SK-N-SH treated with all-trans-retinoic acid at 6 μM for 48 hours (cell line): ENCODE measurements at regions not wholly inside any gene's neighbourhood (a gene's known extent, or its start where the extent isn't known, plus 50 kb on each side); places are given as distances from the start of the nearest gene placed in this dataset.

Experiments used
- BACH2 ChIP-seq: fragments of 250-450 bp; sonication (Bioruptor Pico); IDR thresholded peaks from 2 replicates; pipeline ENCODE4 v1.9.0; 2021; ENCODE audit warnings: mild to moderate bottlenecking, borderline replicate concordance
- CREB5 ChIP-seq: fragments of 250-450 bp; sonication (Bioruptor Pico); IDR thresholded peaks from 2 replicates; pipeline ENCODE4 v1.5.1; 2020; ENCODE audit warnings: low read depth, mild to moderate bottlenecking, moderate library complexity
- GLIS3 ChIP-seq: fragments of 250-450 bp; sonication (Bioruptor Pico); IDR thresholded peaks from 2 replicates; pipeline ENCODE4 v1.5.0; 2020; ENCODE audit warnings: mild to moderate bottlenecking, moderate library complexity
- PATZ1 ChIP-seq: fragments of 250-450 bp; sonication (Bioruptor Pico); IDR thresholded peaks from 2 replicates; pipeline ENCODE4 v1.8.0; 2020; ENCODE audit warnings: mild to moderate bottlenecking, moderate library complexity, borderline replicate concordance
- PPARA ChIP-seq: fragments of 250-450 bp; sonication (Bioruptor Pico); IDR thresholded peaks from 2 replicates; pipeline ENCODE4 v1.5.0; 2020; ENCODE audit warnings: mild to moderate bottlenecking, borderline replicate concordance
- RARB ChIP-seq: fragments of 250-450 bp; sonication (Bioruptor Pico); IDR thresholded peaks from 2 replicates; pipeline ENCODE4 v1.8.0; 2021; ENCODE audit warnings: mild to moderate bottlenecking, moderate library complexity
- TSHZ2 ChIP-seq: fragments of 250-450 bp; sonication (Bioruptor Pico); IDR thresholded peaks from 2 replicates; pipeline ENCODE4 v1.5.0; 2020; ENCODE audit warnings: mild to moderate bottlenecking, moderate library complexity
- ZC3H10 ChIP-seq: fragments of 250-450 bp; sonication (Bioruptor Pico); IDR thresholded peaks from 2 replicates; pipeline ENCODE4 v1.5.1; 2021; ENCODE audit warnings: mild to moderate bottlenecking, moderate library complexity
- ZFP3 ChIP-seq: fragments of 250-450 bp; sonication (Bioruptor Pico); IDR thresholded peaks from 2 replicates; pipeline ENCODE4 v1.5.0; 2020; ENCODE audit warnings: mild to moderate bottlenecking, moderate library complexity
- ZFP30 ChIP-seq: fragments of 450-650 bp; formaldehyde crosslinking; IDR thresholded peaks from 2 replicates; pipeline ENCODE4 v1.5.0; 2022; ENCODE audit warnings: mild to moderate bottlenecking, moderate library complexity
- TF ChIP-seq, protein P1 (sequence below): fragments of 250-450 bp; sonication (Bioruptor Pico); IDR thresholded peaks from 2 replicates; pipeline ENCODE4 v1.8.0; 2021; ENCODE audit warnings: low read depth, mild to moderate bottlenecking, moderate library complexity, borderline replicate concordance

GRCh38 chr9:714675-715074, 126.8 kb upstream of the DMRT1 start:
- no peak for TF ChIP-seq TSHZ2
- no peak for TF ChIP-seq RARB (CRISPR knock-in tag)
- TF ChIP-seq ZC3H10 (CRISPR knock-in tag) = no peak
- no peak for TF ChIP-seq CREB5 (CRISPR knock-in tag)
- TF ChIP-seq PATZ1 (CRISPR knock-in tag) = no peak
- TF ChIP-seq GLIS3 (CRISPR knock-in tag) = no peak
- no peak for TF ChIP-seq BACH2 (CRISPR knock-in tag)
- TF ChIP-seq ZFP3 (CRISPR knock-in tag) = no peak
- no peak for TF ChIP-seq PPARA (CRISPR knock-in tag)
- no peak for TF ChIP-seq ZFP30
- TF ChIP-seq, protein P1, sequence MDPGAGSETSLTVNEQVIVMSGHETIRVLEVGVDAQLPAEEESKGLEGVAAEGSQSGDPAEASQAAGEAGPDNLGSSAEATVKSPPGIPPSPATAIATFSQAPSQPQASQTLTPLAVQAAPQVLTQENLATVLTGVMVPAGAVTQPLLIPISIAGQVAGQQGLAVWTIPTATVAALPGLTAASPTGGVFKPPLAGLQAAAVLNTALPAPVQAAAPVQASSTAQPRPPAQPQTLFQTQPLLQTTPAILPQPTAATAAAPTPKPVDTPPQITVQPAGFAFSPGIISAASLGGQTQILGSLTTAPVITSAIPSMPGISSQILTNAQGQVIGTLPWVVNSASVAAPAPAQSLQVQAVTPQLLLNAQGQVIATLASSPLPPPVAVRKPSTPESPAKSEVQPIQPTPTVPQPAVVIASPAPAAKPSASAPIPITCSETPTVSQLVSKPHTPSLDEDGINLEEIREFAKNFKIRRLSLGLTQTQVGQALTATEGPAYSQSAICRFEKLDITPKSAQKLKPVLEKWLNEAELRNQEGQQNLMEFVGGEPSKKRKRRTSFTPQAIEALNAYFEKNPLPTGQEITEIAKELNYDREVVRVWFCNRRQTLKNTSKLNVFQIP = no peak
